Mesenteric fat pad (tissue), 1 donor: ENCODE measurements at regions not wholly inside any gene's neighbourhood (a gene's known extent, or its start where the extent isn't known, plus 50 kb on each side); places are given as distances from the start of the nearest gene placed in this dataset.

Experiments
- DNase-seq: peaks from one replicate; pipeline ENCODE4 v3.0.0-alpha.2; 2020; ENCODE audit warnings: low spot score
- donor health status: DM: yes; HTN: yes; CAD: no.

DNA sequence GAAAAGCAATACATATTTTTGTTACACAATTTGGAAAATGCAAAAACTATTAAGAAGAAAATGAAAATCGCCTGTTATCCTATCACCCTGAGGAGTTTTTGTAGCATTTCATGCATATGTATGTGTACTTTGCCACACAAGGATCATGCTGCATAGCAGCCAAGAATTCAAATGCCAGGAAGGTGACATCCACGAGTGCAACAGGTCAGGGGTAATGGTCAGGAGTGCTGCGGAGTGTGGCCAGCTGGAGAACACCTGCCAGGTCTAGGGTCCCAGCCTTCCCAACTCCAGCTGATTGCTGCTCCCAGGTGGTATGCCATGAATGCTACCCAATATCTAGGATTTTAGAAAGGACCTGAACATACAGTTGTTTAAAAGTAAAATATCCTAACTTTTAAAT, 617.1 kb downstream of the PRELID2 start:
- DNase-seq: no peak

DNA sequence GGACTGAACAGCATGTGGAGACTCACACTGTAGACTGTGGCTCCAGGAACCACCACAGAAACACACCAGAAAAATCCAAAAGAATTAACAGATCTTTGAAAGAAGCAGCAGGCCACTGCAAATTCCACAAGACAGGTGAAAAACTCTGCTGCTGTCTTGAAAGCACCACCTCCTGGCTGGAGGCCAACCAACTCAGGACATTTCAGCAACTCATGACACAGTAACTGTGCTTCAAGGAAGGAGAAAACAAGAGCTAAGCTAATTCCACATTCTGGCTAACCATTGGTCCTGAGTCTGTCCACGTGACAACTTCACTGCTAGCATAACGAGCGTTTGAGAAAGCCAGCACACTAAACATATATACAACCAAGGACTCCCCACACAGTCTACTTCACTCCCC, 625.1 kb downstream of the PRELID2 start:
- no peak for DNase-seq

DNA sequence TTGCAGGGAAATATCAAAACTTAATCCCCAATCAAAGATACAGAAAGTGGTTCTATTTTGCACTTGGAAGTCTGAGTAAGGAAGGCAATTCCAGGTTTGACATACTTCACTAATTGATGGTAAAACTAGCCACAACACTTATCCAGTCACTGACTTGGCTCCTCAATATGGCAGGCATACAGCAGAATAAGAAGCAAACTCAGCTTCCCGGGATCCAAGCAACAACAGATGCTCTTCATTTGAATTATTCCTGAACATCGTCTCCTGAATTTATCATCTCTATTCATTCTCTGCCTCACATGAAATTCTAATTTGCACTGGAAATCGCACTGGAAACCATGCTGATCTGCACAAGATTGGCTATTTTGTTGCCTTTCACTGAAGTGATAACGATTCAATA, 629.6 kb downstream of the PRELID2 start:
- DNase-seq: no peak

DNA sequence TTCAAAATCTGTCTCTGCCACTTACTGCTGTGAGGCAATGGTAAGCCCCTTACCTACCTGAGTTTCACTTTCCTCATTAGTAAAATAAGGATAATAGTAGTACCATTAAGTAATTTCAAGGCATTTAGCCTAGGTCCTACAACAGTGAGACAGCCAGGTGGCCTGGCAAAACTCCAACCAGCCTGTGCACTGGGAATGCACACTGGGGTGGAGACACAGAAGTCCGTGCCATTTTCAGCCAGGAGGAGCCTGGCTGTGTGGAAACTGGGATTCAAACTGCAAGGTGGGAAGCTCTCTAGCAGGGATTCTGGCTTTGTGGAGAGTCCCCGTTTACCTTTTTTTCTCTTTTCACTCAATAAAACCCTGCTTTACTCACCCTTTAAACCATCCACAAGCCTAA, 630.4 kb downstream of the PRELID2 start:
- no peak for DNase-seq

DNA sequence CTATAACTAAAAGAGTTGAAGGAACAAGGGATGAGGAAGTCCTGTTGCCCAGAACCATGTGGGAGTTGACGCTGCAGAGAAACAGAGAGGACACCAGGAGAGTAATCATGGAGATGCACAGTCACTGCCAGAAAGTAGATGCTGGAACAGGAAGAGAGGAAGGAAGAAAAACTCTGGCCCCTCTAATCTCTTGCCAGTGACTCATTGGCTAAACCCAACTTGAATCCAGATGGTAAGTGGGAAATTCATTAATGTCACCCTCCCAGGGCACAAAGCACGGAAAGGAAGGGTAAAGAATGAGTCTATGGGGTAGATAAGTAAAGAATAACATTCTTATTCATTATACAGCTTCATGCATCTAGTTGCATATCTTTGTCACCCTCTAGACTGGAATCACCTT, 631.9 kb downstream of the PRELID2 start:
- no peak for DNase-seq

DNA sequence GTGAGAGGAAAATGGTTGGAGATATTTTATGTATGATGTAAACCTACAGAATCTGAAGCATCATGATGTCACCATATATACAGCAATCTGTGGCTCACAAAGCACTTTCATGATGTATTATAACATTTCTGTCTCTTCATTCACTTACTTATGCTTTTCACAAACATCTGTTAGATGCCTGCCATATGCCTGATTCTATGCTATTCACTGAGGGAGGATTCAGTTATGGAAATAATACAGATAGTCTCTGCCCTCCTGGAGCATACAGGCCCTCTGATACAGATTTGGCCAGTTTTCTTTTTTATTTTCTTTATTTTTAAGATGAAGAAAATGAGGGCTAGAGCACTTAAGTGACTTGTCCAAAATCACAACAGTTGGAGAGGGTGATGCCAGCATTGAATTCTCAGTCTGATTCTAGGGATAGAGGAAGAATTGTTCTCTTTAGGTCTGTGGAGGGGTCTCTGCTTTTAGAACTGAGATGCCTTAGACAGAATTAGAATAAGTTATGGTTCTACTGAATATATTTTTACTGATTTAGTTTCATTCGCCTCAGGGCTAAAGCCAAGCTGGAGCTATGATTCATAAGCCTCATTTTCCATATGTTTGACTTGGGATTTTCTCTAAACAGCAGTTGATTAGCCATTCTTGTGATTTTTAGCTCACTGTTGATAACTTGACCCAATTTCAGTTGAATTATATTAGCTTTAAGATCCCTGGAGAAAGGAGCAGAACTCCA, 636.4 kb downstream of the PRELID2 start:
- DNase-seq: no peak

DNA sequence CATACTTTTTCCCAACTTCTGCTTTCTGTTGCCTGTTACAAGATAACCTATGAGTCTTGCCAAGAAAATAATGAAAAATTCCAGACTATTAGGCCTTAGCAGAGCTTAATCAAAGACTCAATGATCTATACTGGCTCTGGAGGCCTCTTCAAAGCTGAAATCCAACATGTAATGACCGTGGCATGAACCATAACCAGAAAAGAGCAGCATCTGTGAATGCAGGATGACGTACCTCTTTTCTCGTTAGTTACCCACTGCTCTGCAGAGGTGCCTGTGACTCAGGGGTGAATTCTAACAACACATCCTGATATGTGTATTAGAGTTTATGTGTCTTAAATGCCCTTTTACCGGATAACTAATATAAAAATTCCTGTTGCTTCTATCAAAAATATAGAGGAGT, 645.4 kb downstream of the PRELID2 start:
- DNase-seq: no peak

DNA sequence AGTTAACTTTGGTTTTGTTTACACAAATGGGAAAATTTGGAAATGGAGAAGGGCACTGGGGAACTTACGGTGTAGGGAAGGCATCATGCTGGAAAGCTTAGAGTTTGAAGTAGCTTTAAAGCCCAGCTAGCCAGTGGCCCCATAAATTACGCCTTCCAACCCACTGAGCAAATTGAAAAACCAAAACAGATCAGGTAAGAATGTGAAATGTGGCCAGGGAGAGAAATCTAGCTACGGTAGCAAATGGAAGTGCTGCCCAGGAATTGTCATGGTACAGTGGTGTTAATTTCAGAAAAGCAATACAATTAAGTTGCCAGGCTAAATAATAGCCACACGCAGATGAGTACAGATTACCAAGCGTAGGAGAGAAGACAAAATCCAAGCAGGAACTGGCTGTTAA, 654.8 kb downstream of the PRELID2 start:
- no peak for DNase-seq

DNA sequence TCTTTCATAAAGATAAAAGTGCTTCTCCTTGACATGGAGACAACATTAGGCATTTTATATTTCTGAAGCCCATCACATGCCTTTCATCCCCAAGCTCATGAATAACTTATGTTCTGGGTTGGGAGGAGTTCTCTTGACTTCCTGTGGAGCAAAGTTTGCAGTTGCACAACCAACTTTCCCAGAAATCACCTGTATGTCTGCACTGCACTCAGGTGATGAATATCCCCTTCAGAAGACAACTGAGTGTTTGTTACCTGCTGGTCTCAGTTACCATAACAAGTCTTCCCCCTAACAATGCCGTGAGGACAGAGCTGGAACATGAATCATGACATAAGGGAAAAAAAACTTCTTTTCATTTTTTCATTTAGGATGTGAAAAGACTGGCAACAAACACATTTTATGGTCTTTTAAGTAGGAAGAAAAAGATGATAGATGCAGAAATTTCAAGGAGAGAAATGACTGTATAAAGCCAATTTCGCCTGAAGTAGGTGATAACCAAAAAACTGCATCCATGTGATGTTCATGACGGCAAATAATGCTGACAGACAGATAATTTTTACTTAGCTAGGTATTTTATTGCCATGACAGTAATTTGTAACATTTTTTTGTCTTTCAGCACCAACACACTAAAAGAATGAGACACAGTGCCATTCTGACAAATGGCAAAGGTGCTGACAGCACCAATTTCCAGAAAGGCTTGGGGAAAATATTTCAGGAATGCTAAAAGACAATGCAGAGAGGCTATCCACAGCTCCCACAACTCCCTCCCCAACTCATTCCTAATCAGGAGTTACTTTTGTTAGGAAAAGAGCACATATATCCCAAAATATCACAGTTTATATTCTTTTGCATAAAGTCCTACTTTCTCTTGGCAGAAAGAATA, 656.3 kb downstream of the PRELID2 start:
- DNase-seq: no peak

DNA sequence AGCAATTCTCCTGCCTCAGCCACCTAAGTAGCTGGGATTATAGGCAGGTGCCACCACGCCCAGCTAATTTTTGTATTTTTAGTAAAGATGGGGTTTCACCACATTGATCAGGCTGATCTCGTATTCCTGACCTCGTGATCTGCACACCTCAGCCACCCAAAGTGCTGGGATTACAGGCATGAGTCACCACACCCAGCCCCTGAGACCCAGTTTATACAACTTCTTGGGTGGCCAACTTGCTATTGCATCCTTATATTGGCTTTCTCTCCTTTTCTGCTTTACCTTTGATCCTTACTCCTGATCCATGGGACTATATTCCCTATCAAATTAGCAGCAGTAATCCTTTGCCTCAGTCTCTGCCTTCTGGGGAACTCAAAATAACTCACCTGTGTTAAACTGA, 659.1 kb downstream of the PRELID2 start:
- no peak for DNase-seq

DNA sequence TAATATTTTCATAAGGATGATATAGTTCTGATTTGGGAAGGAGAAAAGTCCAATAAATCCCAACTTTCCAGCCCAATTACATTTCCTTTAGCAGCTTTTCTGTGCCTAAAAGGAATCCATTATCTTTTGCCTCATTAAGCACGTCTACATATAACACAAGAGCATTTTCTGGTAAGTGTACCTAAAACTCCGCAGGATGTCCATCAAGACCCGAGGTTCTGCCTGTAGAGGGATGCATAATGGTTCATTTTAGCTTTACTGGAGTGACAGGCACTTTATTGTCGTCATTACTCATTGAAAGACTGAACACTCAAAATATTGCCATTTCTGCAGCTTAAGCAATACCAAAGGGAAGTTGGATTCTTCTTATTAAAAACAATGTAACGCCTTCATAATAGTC, 669.0 kb downstream of the PRELID2 start:
- no peak for DNase-seq

DNA sequence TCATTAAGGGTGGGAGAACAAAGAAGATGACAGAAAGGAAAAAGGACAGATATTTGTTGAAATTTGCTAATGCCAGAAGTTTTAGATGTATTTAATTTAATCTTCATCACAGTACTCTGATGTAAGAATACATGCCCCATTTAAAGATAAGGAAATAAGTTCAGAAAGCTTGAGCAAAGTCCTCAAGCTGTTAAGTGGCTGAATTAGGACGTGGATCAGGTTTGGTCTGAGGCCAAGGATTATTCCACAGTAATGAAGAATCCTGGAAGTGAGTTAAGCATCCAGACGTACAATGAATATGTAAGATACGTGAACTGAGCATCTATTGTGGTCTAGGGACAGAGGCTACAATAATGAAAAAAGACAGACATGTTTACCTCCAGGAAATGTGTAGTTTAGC, 671.3 kb downstream of the PRELID2 start:
- no peak for DNase-seq

DNA sequence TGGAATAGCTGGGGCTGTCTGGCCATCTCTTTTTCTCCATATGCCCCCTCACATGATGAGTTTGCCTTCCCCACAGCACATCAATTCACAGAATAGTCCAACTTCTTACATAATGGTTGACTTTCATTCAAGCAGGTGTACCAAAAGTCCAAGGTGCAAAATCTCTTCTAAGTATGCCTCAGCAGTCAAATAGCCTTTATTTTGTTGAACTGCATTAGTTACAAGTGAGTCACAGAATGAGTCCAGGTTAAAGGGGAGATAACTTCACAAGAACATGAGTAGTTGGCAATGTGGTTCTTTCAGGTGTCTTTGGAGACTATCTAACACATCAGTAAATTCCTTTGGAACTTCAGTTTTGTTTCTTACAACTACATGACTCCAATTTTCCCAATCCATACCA, 672.5 kb downstream of the PRELID2 start:
- DNase-seq: no peak

DNA sequence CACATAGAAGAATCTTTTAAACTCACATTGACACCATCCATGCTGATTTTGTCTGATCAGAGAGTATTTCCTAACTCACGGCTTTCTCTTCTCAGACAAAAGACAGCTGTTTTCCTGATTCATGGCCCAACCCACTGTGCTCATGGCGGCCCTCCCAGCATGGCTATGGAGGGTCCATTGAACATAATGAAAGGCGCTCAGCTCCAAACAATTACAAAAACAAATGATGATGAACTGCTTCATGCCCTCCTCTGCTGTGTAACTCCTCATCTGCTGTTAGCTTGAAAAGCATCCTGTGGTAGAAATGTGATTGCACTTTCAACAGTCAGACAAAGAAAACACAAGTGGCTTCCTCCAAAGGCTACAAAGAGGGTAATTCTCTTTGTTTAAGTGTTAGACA, 673.8 kb downstream of the PRELID2 start:
- DNase-seq: no peak

DNA sequence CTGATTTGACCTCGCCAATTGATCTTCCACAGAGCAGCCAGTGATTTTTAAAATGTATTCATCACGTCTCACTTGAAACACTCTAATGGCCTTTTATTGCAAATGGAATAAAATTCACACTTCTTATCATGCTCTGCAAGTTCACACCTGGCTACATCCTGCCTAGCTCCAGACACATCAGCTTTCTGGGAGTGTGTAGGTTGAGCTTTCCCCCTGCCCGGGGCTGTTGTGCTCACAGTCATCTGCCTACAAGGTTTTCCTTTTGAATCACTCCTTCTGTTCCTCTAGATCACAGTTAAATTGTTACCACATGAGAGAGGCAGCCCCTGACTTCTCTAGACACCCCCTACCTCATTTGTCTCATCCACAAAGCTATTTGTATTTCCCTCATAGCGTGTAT, 674.5 kb downstream of the PRELID2 start:
- DNase-seq: no peak

DNA sequence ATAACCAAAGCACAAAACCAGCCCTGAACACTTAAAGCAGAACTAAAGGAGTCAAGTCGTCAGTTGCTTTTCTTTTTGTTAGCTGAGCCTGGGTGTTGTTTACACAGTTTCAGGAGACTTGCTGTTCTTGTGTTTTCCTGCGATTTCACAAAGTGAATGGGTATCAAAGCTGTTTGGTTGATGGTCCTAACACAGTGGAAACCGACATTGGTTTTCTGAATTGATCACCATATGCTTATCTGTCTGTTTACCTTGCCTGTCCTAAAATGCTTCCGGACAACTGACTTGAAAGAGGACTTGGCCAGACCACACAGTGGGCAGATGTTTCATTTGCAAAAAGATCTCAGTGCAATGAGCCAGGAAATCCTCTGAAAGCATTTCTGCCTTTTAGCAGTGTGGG, 676.4 kb downstream of the PRELID2 start:
- no peak for DNase-seq

DNA sequence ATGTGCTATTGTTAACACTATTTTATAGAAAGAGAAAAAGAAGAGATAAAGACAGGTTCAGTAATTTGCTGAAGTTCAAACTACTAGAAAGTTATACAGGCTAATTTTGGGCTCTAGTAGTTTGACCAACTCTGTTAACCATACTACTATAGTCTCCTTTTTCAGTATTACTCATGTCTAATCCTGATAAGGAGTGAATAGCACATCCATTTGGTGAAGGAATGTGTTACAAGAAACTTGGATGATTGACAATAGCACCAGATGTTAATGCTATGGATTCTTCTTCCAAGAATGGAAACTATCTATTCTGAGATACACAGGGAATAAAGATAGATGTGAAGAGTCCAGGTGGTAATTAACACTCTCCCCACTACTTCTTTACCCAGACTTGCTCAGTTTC, 677.3 kb downstream of the PRELID2 start:
- DNase-seq: no peak

DNA sequence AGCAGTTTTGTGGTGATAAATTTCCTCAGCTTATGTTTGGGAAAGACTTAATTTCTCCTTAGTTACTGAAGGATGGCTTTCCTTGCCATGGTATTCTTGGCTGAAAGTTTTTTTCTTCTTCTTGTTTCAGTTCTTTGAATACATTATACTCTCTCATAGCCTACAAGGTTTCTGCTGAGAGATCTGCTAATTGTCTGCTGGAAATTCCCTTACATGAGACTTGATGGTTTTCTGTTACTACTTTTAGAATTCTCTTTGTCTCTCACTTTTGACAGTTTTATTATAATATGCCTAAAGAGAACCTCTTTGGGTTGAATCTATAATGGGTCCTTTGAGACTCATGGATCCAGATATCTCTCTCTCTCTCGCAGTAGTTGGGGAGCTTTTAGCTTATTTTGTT, 693.6 kb downstream of the PRELID2 start:
- DNase-seq: no peak

DNA sequence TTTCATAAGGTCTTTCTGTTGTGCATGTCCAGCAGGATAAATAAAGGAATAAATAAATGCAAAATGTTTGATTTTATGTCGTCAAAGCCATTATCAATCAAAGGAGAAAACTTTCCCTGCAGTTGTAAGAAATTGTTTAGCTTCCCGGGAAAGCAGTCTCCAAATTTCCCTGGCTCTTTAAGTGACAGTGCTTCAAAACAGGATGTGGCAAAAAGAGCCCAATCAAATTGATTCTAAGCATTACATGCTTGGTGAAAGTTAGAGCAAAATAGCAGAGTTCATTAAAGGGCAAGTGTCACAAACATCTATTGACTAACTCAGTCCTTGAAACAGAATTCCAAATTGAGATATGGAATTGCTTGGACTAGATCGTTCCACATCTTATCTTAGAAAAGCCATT, 704.1 kb downstream of the PRELID2 start:
- DNase-seq: no peak

DNA sequence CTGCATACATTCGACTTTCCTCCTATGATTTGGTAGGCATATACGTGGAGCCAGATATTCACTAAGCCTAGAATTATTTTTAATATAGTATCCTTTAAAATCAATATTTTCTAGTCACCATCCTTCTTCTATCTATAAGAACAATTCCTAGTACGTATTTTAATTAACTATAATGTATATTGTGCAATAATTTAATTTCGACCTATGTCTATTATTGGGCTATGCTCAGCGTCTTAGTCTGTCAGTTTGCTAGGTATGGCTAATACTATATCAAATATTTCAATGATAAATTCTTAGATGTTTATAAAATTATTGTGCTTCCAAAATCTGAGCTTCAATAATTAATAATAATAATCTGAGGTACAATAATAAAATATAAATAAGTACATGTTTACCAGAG, 705.3 kb downstream of the PRELID2 start:
- no peak for DNase-seq

DNA sequence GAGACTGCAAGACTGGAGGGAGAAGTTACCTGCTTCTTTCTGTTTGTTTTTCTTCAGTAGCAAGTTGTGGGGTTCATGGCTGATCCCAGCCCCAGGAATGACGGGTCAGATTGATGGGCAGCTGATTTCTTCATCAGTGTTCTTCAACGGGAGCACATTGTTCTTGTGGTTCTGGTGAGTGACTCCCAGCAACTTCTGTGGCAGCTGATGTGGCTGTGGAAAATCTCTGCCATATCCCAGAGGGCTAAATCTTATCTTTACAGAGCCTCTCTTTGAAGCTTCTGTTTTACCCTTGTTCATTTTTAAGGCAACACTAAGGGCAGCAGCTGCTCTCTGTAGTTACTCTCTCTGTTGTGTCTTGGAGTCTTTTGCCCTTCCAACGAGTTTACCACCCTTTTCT, 710.3 kb downstream of the PRELID2 start:
- no peak for DNase-seq

DNA sequence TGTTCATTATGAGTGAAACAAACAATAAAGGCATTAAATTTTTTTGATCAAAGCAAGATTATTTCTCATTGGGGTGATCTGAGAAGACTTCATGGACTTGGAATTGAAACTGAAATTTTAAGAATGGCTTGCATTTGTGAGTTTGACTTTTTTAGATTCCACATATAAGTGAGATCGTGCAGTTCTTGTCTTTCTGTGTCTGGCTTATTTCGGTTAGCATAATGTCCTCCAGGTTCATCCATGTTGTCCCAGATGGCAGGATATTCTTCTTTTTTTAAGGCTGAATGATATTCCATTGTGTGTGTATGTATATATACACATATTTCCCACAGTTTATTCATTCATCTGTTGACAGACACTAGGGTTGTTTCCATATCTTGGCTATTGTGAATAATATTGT, 716.5 kb downstream of the PRELID2 start:
- DNase-seq: no peak

DNA sequence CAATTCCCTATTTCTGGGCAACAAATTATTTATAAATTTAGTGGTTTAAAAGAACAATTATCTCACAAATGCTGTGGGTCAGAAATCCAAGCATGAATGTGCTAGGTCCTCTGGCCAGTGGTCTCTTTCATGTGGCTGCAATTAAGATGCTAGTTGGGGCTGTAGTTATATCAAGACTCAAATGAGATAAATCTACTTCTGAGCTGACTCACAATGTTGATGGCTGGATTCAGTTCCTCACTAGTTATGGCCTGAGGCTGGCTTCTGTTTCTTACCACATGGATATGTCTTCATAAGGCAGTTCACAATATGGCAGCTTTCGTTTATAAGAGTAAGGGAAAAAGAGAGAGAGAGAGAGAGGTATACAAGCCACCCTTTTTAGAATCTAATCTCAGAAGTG, 717.0 kb downstream of the PRELID2 start:
- DNase-seq: no peak
